NCI-H774 (cell line): ENCODE measurements at regions not wholly inside any gene's neighbourhood (a gene's known extent, or its start where the extent isn't known, plus 50 kb on each side); places are given as distances from the start of the nearest gene placed in this dataset.
"Not testable (repeated sequence)": the region's sequence is repeated elsewhere in the genome, so short reads cannot be mapped to it uniquely, and the experiment has no call there.

ENCODE experiments used
- DNase-seq: peaks from one replicate; lab custom pipeline; 2025; lab: John Stamatoyannopoulos, UW

DNA sequence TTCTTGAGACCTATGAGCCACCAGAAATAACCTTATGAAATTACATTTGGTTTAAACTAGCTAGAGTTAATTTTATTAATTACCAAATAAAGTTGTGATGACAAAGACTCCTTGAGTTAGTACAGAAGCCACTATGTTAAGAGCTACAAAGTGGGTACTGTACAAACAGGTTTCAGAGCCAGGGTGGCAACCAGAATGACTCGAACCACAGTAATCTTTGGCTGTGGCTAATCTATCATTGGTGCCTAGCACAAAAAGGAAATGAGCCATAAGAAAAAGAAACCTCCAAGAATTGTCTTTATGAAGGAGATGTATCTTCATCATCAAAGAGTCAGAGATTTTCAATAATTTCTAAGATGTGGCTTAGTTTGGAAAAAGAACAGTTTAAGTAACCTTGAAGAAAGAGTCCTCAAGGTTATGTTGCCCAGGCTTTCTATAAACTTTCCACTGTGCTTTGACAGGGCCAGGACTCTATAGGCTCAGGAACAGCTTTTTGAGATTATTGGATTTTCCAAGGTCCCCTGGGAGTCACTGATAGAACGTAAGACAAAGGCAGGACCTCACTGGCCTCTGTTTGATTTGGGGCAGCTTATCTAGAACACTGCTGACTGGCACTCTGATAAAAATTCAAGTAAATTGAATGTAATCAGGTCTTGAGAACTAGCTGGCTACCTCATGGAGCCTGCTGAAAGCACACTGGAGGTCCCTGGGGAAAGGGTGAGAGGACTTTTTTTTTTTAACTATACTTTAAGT lies 777.7 kb downstream of the STIM2 start:
- DNase-seq, result no peak

DNA sequence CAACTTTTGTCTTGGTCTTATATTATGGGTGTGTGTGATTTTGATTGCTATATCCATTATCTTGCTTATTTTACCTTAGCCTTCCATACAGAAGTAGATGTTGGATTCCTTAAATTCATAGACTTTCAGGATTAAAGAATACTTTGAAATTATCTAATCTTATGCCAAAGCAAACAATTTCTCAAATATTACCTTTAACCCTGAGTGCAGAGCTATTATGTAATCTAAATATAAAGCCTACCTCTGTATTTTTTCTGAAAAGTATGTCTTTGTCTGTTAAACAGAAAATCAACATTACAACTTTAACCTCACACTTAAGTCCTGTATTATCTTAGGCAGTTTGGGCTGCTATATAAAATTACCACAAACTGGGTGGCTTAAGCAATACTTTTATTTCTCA lies 782.5 kb downstream of the STIM2 start:
- DNase-seq, result no peak

DNA sequence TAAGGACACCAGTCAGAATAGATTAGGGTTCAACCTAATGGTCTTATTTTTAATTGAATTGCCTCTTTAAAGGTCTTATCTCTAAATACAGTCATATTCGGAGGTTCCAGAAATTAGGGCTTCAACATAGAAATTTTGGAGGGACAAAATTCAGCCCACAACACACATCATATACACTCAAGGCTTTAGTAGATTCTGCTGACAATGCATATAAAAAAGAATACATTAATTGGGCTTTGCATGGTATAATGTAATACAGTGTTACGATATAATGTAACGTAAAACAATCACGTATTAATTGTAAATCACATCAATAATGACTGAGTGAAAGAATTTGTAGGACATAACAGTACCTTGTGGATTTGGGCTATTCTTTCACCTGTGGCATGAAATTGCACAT lies 787.8 kb downstream of the STIM2 start:
- DNase-seq, result no peak

DNA sequence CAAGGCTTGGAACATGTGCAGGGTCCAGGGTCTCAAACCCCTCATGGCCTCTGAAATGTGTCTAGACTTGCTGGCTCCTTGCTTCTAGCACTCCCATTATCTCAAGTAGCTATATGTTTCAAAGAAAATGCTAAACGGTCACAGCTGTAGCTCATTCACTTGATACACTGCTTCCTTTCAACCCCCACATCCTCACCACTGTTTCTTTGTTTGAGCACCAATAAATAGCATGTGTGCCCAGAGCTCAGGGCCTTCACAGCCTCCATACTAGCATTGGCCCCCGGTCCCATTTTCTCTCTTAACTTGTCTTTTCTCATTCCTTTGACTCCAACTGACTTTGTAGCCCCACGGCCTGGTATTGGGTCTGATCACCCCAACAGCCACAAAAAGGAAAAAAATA lies 801.8 kb downstream of the STIM2 start:
- no peak for DNase-seq

DNA sequence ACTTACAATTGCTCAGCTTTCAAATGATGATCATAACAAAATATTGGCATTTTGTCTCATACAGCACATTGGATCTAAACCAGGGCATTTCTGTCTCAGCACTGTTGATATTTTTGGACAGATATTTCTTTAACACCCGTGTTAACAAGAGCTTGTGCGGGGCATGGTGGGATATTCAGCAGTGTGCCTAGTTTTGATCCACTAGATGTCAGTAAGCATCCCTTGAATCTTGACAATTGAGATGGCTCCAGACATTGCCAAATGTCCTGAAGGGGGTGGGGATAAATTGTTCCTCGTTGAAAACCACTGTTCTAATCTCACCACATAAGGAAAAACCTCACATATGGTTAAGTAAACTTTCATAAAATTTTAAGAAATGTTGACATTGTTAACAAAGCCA lies 806.3 kb downstream of the STIM2 start:
- DNase-seq, result no peak

DNA sequence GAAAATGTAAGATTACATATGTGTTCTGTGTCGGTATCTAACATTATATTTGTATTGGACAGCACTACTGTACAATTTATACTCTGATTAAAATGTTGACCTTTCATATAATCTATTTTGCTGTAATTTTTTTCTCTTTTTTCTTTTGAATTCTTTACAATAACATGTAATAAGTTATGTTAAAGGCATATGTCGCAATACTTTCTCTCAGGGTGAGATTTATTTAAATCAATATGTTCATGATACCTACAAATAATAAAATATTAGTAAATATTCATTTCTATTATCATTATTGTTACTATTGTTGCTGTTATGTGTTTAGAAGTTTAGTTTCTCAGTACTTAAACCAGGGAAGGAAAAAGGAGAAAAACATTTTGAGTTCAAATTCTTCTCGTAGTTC lies 807.4 kb downstream of the STIM2 start:
- no peak for DNase-seq

DNA sequence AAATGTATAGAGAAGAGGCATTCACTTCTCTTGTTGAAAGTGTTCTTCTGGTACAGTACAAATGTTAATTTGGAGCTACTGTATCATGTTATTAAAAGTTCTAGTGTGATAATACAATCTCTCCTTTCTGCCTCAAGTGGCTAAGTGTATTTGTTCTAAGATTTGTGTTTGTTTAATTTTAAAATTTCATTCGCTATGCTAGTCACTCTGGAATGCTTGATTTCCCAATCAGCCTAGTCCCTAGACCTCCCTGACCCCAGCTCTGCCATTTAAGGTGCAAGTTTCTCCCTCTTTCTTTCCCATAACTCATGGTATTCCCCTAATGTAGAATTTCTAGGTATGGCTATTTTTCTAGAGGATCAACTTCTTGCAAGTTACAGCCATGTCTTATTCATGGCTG lies 817.4 kb downstream of the STIM2 start:
- DNase-seq, result no peak

DNA sequence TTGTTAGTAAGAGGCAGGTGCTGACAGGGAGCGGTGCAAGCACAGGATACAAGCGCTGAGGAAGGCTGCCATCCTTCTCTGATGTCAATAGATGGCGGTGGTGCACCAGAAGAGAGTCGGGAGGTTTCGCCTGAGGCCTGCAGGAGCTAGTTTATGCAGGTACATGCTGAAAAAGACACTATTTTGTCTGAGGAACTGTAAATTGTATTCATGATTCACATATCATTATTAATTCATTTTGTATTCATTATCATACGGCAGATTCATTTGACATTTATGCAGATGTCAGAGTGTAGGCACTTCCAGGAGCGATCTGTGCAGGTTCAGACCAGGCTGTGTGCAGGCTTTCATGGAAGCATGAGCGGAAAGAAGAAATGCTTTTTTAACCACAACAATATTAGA lies 824.0 kb downstream of the STIM2 start:
- DNase-seq, result peak; percentile 82

DNA sequence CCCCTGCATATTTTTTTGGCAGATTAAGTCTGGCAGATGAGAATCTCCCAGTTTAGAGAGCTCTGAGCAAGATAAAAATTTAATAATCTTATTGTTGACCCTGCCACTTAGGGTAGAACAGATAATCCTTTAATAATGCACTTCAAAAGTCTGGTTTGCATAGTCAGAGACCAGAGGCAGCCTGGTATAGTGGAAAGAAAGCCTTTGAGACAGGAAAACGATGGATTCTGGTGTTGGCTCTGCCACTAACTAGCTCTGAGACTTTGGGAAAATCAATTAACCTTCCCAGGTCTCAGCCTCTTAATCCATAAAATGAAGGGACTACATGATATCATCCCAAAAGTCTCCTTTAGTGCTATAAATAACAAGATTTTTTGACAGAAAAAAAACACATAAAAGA lies 824.5 kb downstream of the STIM2 start:
- DNase-seq, result no peak

DNA sequence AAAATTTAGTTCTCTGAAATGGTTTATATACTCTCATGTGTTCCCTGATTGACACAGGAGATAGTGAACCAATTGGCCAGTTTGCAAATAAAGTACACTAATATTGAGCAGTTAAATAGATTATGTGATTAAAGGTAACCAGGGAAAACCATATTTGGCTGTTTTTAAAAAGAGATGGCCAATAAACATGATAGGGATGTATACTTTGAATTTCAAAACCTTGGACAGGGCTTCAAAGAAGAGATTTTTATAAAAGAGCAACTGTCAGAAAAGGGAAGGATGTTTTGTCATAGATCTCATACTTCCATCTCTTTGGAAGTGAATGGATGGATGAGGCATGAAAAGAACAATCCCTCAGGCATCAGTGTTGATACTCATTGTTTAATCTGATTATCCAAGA lies 825.3 kb downstream of the STIM2 start:
- DNase-seq, result no peak

DNA sequence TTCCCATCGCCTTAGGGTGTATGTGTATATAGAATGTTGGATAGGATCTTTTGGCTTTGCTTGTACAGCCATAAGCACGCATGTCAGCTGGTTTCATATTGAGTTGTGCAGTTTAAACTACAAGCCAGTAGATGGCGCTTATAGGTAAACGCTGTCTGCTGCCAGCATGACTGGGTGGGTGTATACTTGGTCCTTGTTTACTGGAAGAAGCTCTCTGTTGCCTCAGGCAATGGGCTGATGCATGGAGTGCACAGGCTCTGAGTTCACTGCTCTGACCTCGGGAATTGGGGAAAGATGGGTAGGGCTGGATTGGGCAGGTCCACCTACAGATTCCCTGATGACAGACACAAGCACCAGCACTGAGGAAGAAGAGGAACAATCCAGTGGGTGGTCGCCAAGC lies 831.5 kb downstream of the STIM2 start:
- no peak for DNase-seq

DNA sequence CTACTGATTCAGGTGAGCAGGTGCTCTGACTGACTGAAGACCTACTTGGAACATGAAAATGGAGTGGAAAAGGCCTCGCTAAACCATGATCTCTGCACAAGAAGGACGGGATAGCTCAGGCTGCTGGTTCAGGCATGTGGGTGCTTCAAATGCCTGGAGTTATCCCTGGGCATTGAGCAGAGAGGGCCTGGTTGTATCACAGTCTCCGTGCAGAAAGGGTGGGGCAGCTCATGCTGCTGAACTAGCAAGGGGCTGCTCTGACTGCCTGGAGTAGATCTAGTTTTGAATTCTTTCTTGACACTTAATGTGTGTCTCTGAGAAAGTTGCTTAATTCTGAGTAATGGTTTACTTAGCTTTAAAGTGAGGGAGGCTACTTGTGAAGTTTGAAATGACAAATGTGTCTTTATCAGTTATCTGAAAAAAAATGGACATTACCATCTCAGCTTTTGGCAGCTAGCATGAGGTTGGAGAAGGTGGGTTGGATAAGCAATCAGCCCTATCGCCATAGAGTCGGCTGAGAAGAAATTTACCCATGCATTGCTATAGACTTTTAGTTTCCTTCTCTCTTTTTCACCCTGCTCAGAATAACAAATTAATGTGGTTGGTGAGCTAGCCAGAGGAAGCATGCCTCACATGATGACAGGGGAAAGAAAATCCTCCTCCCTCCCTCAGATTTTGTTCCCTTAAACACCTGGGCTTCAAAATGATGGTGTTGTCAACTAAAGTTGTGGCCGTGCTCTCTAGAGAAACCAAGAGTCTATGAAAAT lies 832.4 kb downstream of the STIM2 start:
- DNase-seq, result no peak

DNA sequence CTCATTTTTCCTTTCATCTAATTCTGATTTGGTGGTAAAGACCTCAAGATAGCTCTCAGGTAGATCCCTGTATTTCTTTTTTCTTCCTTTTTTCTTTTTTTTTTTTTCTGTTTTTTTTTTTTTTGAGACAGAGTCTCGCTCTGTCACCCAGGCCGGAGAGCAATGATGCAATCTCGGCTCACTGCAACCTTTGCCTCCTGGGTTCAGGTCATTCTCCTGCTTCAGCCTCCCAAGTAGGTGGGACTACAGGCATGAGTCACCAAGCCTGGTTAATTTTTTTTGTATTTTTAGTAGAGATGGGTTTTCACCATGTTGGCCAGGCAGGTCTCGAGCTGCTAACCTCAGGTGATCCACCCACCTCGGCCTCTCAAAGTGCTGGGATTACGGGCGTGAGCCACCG lies 835.6 kb downstream of the STIM2 start:
- DNase-seq, result not testable (repeated sequence)

DNA sequence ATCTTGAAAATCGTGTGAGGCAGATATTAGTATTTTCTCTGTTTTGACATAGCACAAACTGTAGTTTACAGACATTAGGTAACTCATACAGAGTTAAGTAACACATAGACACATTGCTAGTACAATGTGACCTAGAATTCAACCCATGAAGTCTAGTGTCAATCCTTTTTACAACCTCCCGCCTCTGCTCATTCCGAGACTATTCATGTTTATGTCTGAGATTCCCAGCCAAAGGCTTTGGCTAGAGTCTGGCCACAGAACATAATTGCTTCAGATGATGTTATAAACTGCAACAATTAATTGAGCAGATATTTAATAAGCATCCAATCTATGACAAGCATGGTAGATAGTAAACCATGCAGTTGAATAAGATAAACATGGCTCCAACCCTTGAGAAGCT lies 841.0 kb downstream of the STIM2 start:
- DNase-seq, result no peak

DNA sequence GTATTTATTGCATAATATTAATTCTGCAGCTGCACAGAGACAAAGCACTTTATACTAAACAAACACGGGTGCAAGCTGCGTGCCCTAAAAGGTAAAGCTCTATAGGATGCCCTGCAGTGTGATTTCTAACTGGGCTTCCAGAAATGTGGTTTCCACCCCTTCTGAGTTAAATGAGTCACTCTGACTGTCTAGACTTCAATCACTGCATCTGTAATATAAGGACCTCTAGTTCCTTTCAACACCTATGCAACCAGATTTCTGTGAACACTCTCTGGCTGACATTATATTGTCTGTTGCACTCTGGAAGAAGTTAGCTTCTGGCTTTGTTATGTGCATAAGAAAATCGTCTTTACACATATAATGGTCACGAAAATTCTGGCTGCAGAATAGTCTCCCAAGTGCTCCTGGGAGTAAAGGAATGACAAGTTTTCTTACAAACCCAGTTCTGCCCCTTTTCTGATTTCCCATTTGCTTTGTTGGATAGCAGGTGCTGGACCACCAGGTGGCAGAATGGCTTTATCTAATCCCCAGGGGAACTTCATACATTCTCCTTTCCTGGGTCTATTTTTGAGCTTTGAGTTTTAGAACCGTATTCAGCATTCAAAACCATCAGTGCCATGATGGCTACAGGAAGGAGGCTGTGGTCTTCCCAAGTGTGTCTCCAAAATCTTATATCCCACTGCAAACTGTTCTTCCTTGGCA lies 842.2 kb downstream of the STIM2 start:
- DNase-seq, result peak; percentile 41

DNA sequence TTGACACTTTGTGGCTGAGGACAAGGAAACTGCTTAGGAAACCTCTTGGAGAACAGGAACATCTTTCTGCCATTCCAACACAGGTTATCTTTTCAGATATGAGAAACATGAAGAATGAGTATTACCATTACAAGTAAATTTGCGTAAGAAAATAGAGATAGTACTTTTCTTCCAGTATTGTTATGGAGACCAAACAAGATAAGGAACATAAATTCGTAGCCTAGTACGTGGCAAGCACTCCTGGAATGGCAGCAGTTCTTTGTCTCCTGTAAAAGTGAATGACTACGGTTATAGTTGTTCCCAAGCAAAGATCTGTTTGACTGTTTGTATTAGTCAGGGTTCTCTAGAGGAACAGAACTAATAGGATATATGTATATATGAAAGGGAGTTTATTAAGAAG lies 843.1 kb downstream of the STIM2 start:
- DNase-seq, result no peak

DNA sequence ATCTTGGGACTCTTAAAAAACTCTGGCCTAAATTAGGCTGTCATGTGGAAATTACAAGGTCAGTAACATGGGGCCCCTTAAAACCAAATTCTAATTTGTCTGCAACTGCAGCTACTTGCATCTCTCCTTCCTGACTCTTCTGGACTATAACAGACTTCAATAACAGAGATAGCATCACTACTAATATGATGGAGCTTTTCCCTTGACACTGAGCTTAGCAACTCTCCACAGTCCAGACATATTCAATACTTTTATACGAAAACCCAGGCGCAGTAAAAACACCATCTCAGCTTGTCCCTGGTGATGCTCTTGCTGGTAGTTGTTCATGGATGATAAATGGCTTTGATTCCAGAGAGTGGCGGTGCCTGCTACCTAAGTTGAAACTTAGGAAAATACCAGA lies 850.4 kb downstream of the STIM2 start:
- no peak for DNase-seq

DNA sequence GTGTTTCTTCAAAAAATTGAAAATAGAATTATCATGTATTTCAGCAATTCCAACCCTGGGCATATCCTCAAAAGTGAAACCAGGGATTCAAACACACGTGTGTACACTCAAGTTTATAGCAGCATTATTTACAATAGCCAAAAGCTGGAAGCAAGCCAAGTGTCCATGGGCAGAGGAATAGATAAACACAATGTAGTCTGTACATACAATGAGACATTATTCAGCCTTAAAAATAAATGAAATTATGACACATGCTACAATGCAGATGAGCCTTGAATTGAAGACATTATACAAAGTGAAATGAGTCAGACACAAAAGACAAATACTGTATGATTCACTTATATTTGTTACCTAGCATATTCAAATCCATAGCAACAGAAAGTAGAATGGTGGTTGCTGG lies 853.4 kb downstream of the STIM2 start:
- DNase-seq, result peak; percentile 16

DNA sequence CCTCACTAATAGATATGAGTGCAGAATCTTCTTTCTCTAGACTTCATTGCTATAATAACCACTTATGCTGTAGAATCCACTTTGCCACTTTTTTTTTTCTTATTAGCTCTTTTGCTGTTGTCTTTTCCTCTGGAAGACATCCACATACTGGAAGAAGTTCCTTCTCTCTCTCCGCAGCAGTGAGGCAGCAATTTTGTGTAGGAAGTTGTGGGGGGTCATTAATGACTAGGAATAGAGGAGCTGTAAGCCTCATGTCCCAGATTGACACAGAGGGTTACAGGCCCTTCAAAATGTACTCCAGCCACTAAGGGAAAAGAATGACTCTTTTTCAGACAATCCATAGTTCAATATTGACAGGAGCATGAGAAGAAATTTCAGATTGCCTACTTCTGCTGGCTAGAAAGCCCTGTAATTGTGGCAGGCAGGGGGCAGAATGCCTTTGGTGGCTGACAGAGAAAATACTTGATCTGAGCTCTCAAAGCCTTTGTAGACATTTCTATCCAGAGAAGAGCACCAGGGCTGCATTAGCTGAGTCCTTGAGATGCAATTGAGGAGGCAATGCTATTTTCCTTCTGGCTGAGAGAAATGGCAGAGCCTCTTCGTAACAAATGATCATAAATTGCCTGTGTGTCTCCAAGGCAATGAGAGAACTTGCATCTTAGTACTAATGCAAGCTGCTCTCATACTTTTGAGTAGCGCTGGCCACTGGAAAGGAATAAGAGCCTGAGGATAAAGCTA lies 856.2 kb downstream of the STIM2 start:
- DNase-seq, result no peak

DNA sequence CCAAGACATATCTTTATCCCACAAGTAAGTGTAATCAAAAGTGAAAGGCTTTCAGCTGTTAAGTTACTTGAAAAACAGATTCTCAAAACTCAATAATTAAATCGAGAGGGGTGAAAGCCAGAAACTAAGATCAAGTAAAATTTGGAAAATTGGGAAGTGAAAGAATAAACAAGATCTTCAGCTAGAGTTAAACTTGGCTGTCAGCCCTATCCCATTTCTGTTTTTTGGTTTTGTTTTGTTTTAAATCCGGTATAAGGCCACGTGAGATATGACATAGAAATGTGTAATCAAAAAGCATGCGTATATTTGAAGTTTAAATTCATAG lies 856.8 kb downstream of the STIM2 start:
- no peak for DNase-seq

DNA sequence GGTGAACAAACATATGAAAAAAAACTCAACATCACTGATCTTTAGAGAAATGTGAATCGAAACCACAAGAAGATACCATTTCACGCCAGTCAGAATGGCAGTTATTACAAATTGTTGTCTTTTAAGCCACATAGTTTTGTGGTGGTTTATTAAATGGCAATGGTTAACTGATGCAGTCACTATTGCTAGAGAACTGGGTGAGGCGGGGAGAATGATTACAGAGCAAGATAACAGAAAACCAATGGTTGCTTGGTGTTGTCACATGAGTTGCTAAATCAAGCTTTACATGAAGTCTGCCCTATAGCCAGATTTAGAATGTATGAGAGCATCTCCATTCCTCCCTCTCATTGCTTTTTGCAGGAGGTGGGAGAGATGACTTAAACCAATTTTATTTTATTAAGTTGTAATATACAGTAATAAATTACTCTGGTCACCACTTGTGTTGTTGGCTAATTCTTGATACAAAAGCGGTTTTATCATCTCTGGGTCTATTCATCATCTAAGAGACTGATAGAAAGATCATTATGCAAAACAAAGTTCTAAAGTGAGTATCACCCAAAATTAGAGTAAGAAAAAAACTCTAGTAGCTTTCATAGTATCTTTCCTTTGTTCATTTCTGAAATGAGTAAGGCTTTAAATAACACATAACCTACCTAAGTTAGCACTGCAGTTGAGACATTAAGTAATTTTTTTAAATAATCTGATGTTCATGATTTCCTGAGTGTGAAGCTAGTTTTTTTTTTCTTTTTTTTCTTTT lies 859.5 kb downstream of the STIM2 start:
- no peak for DNase-seq

DNA sequence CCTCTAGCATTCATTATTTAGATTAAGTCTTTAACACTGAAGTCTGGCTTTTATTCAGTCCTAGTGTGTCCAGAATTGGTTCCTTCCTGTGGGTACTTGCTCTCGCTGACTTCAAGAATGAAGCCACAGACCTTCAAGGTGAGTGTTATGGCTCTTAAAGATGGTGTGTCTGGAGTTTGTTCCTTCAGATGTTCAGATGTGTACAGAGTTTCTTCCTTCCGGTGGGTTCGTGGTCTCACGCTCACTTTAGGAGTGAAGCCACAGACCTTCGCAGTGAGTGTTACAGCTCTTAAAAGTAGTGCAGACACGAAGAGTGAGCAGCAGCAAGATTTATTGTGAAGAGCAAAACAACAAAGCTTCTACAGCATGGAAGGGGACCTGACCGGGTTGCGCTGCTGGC lies 860.6 kb downstream of the STIM2 start:
- no peak for DNase-seq
